SJCRH30 (cell line): ENCODE measurements at regions not wholly inside any gene's neighbourhood (a gene's known extent, or its start where the extent isn't known, plus 50 kb on each side); places are given as distances from the start of the nearest gene placed in this dataset.

Experiments used
- DNase-seq, 2 experiments: peaks; one replicate each; pipeline ENCODE4 v3.0.0-alpha.2; 2015 to 2020
- H3K27ac ChIP-seq: fragments of 250-450 bp; sonication (Bioruptor Pico); 2 replicates; pipeline ENCODE4 v1.5.1; 2020; ENCODE audit warnings: mild to moderate bottlenecking, moderate library complexity
- H3K27me3 ChIP-seq: fragments of 250-450 bp; sonication (Bioruptor Pico); 2 replicates; pipeline ENCODE4 v1.5.1; 2020; ENCODE audit warnings: mild to moderate bottlenecking, moderate library complexity
- H3K36me3 ChIP-seq: fragments of 250-450 bp; sonication (Bioruptor Pico); 2 replicates; pipeline ENCODE4 v1.5.1; 2020; ENCODE audit warnings: mild to moderate bottlenecking, moderate library complexity
- H3K4me1 ChIP-seq: fragments of 250-450 bp; sonication (Bioruptor Pico); 2 replicates; pipeline ENCODE4 v1.5.1; 2020; ENCODE audit warnings: mild to moderate bottlenecking, moderate library complexity
- H3K4me3 ChIP-seq: fragments of 250-450 bp; sonication (Bioruptor Pico); 2 replicates; pipeline ENCODE4 v1.5.1; 2020; ENCODE audit warnings: mild to moderate bottlenecking, moderate library complexity
- H3K9me3 ChIP-seq: fragments of 250-450 bp; sonication (Bioruptor Pico); replicated peaks from 2 replicates; pipeline ENCODE4 v1.5.1; 2020; ENCODE audit warnings: mild to moderate bottlenecking, moderate library complexity

- Histone ChIP-seq H3K9me3 (no peaks in the 10 kb centered on the region), H3K27ac (no peak overlapping the region), H3K36me3 (no peaks in the 10 kb centered on the region)
Observed at GRCh38 chr10:83617172-83617571, 522.1 kb upstream of the GHITM start.

GRCh38 chr10:83617692-83618545 lies 521.4 kb upstream of the GHITM start:
- no peak for DNase-seq
- H3K4me3 ChIP-seq = no peak overlapping the region
- no peak overlapping the region for H3K27ac ChIP-seq
- H3K36me3 ChIP-seq = no peaks in the 10 kb centered on the region
- H3K27me3 ChIP-seq = no peaks in the 10 kb centered on the region
- H3K9me3 ChIP-seq = no peaks in the 10 kb centered on the region
- no peaks in the 10 kb centered on the region for H3K4me1 ChIP-seq

More at GRCh38 chr10:83617172-83617571, 522.1 kb upstream of the GHITM start:
- no peaks in the 10 kb centered on the region for H3K4me1 ChIP-seq
- H3K4me3 ChIP-seq = no peak overlapping the region
- no peak for DNase-seq
- H3K27me3 ChIP-seq = no peaks in the 10 kb centered on the region

- Histone ChIP-seq H3K27ac (no peak overlapping the region), H3K36me3 (no peaks in the 10 kb centered on the region)
- no peak for DNase-seq
Observed at GRCh38 chr10:83625831-83626360, 513.4 kb upstream of the GHITM start.

GRCh38 chr10:83632701-83633100 lies 506.6 kb upstream of the GHITM start:
- Histone ChIP-seq H3K27me3 (no peaks in the 10 kb centered on the region), H3K4me1 (no peaks in the 10 kb centered on the region), H3K27ac (no peak overlapping the region), H3K36me3 (no peaks in the 10 kb centered on the region), H3K4me3 (no peak overlapping the region), H3K9me3 (no peaks in the 10 kb centered on the region)
- no peak for DNase-seq

More at GRCh38 chr10:83625831-83626360, 513.4 kb upstream of the GHITM start:
- no peaks in the 10 kb centered on the region for H3K27me3 ChIP-seq
- no peak overlapping the region for H3K4me3 ChIP-seq
- no peaks in the 10 kb centered on the region for H3K4me1 ChIP-seq
- H3K9me3 ChIP-seq = no peaks in the 10 kb centered on the region

- DNase-seq = no peak
- H3K27ac ChIP-seq = no peak overlapping the region
- H3K36me3 ChIP-seq = no peaks in the 10 kb centered on the region
- H3K9me3 ChIP-seq = no peaks in the 10 kb centered on the region
- no peak overlapping the region for H3K4me3 ChIP-seq
- H3K4me1 ChIP-seq = no peaks in the 10 kb centered on the region
- no peaks in the 10 kb centered on the region for H3K27me3 ChIP-seq
Observed at GRCh38 chr10:83633547-83633946, 505.8 kb upstream of the GHITM start.

- Histone ChIP-seq H3K36me3 (no peaks in the 10 kb centered on the region), H3K27me3 (no peaks in the 10 kb centered on the region), H3K27ac (no peak overlapping the region)
Observed at GRCh38 chr10:83636826-83637225, 502.5 kb upstream of the GHITM start.

GRCh38 chr10:83647526-83647925 lies 491.8 kb upstream of the GHITM start:
- Histone ChIP-seq H3K4me3 (no peak overlapping the region), H3K27me3 (no peaks in the 10 kb centered on the region), H3K4me1 (no peaks in the 10 kb centered on the region), H3K9me3 (no peaks in the 10 kb centered on the region), H3K36me3 (no peaks in the 10 kb centered on the region), H3K27ac (no peak overlapping the region)
- DNase-seq = no peak

More at GRCh38 chr10:83636826-83637225, 502.5 kb upstream of the GHITM start:
- Histone ChIP-seq H3K9me3 (no peaks in the 10 kb centered on the region), H3K4me3 (no peak overlapping the region), H3K4me1 (no peaks in the 10 kb centered on the region)
- DNase-seq = no peak

- Histone ChIP-seq H3K9me3 (no peaks in the 10 kb centered on the region), H3K4me1 (no peaks in the 10 kb centered on the region), H3K27me3 (no peaks in the 10 kb centered on the region), H3K27ac (no peak overlapping the region), H3K4me3 (no peak overlapping the region), H3K36me3 (no peaks in the 10 kb centered on the region)
- no peak for DNase-seq
Observed at GRCh38 chr10:83648201-83648600, 491.1 kb upstream of the GHITM start.

- no peaks in the 10 kb centered on the region for H3K9me3 ChIP-seq
- no peaks in the 10 kb centered on the region for H3K36me3 ChIP-seq
- no peak overlapping the region for H3K4me3 ChIP-seq
- H3K27ac ChIP-seq = no peak overlapping the region
- H3K4me1 ChIP-seq = no peaks in the 10 kb centered on the region
- no peak for DNase-seq
- no peaks in the 10 kb centered on the region for H3K27me3 ChIP-seq
Observed at GRCh38 chr10:83649471-83649870, 489.8 kb upstream of the GHITM start.

- H3K36me3 ChIP-seq = no peaks in the 10 kb centered on the region
- H3K27ac ChIP-seq = no peak overlapping the region
- H3K4me1 ChIP-seq = no peaks in the 10 kb centered on the region
- no peaks in the 10 kb centered on the region for H3K9me3 ChIP-seq
- no peak overlapping the region for H3K4me3 ChIP-seq
- H3K27me3 ChIP-seq = no peaks in the 10 kb centered on the region
- no peak for DNase-seq
Observed at GRCh38 chr10:83654689-83655088, 484.6 kb upstream of the GHITM start.

GRCh38 chr10:83656924-83657323 lies 482.4 kb upstream of the GHITM start:
- Histone ChIP-seq H3K4me3 (no peak overlapping the region), H3K36me3 (no peaks in the 10 kb centered on the region), H3K27me3 (no peaks in the 10 kb centered on the region), H3K9me3 (no peaks in the 10 kb centered on the region), H3K27ac (no peak overlapping the region), H3K4me1 (no peaks in the 10 kb centered on the region)
- no peak for DNase-seq

- Histone ChIP-seq H3K4me1 (no peaks in the 10 kb centered on the region), H3K27ac (no peak overlapping the region), H3K27me3 (no peaks in the 10 kb centered on the region), H3K4me3 (no peak overlapping the region), H3K9me3 (no peaks in the 10 kb centered on the region), H3K36me3 (no peaks in the 10 kb centered on the region)
- no peak for DNase-seq
Observed at GRCh38 chr10:83657487-83657886, 481.8 kb upstream of the GHITM start.

- H3K36me3 ChIP-seq = no peaks in the 10 kb centered on the region
- H3K27ac ChIP-seq = no peak overlapping the region
- no peaks in the 10 kb centered on the region for H3K4me1 ChIP-seq
- no peak overlapping the region for H3K4me3 ChIP-seq
- H3K27me3 ChIP-seq = no peaks in the 10 kb centered on the region
- no peak for DNase-seq
- no peaks in the 10 kb centered on the region for H3K9me3 ChIP-seq
Observed at GRCh38 chr10:83663918-83664317, 475.4 kb upstream of the GHITM start.

- Histone ChIP-seq H3K4me1 (no peaks in the 10 kb centered on the region), H3K9me3 (no peaks in the 10 kb centered on the region), H3K36me3 (no peaks in the 10 kb centered on the region), H3K4me3 (no peak overlapping the region), H3K27ac (no peak overlapping the region), H3K27me3 (no peaks in the 10 kb centered on the region)
- no peak for DNase-seq
Observed at GRCh38 chr10:83666762-83667161, 472.5 kb upstream of the GHITM start.

GRCh38 chr10:83667594-83667993 lies 471.7 kb upstream of the GHITM start:
- no peaks in the 10 kb centered on the region for H3K9me3 ChIP-seq
- H3K27ac ChIP-seq = no peak overlapping the region
- H3K4me1 ChIP-seq = no peaks in the 10 kb centered on the region
- no peaks in the 10 kb centered on the region for H3K27me3 ChIP-seq
- no peak overlapping the region for H3K4me3 ChIP-seq
- no peaks in the 10 kb centered on the region for H3K36me3 ChIP-seq
- no peak for DNase-seq

- DNase-seq = no peak
- Histone ChIP-seq H3K36me3 (no peaks in the 10 kb centered on the region), H3K4me1 (no peaks in the 10 kb centered on the region), H3K9me3 (no peaks in the 10 kb centered on the region), H3K4me3 (no peak overlapping the region), H3K27me3 (no peaks in the 10 kb centered on the region), H3K27ac (no peak overlapping the region)
Observed at GRCh38 chr10:83673316-83673715, 466.0 kb upstream of the GHITM start.
